ENCODE measurements at regions not wholly inside any gene's neighbourhood (a gene's known extent, or its start where the extent isn't known, plus 50 kb on each side); places are given as distances from the start of the nearest gene placed in this dataset.
A peak's percentile ranks its signal among the peaks of the same experiment; 100 is the strongest.
"Not testable (repeated sequence)": the region's sequence is repeated elsewhere in the genome, so short reads cannot be mapped to it uniquely, and the experiment has no call there.

DNA sequence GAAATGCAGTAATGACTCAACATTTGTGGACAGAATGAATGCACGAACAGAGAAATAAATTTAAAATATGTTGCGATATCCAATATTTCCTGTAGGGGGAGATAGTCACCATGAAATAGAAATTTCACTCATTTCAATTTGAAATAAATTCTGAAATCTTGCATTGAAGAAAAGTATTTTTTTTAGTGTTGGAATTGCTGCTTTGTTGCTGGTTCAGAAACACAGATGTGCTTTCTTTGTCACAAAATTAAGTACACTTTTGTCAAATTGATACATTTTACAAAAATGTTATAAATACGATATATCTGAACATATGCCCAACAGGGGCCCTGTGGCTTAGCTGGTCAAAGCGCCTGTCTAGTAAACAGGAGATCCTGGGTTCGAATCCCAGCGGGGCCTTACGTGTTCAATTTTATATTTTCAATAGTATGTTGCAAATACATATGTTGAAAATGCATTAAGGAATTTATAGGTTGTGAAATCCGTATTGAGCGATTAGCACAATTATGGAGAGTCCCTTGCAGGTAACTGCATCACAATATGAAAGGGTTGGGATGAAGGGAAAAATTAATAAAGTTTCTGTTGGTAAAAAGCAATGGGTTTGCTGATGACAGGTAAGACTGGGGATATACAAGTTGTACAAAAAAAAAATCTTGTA is 85.4 kb upstream of the PRSS16 start:
- Histone ChIP-seq H3K36me3 (ENCODE audit: control insufficient read depth, insufficient read depth, low read length) (no peaks in the 10 kb centered on the region), H3K27ac (ENCODE audit: insufficient read depth, low read length, poor library complexity, severe bottlenecking) (no peak overlapping the region), H3K4me3 (ENCODE audit: insufficient read depth, low read depth, low read length, poor library complexity, severe bottlenecking) (no peak overlapping the region), H3K9me3 (ENCODE audit: control insufficient read depth, low read length) (no peaks in the 10 kb centered on the region), H3K27me3 (replicated peaks; ENCODE audit: control insufficient read depth, insufficient read depth, low read length, poor library complexity, severe bottlenecking) (no peaks in the 10 kb centered on the region), H3K4me1 (ENCODE audit: control insufficient read depth, insufficient read depth, low read length, poor library complexity, severe bottlenecking) (no peaks in the 10 kb centered on the region)
- DNase-seq: no peak

DNA sequence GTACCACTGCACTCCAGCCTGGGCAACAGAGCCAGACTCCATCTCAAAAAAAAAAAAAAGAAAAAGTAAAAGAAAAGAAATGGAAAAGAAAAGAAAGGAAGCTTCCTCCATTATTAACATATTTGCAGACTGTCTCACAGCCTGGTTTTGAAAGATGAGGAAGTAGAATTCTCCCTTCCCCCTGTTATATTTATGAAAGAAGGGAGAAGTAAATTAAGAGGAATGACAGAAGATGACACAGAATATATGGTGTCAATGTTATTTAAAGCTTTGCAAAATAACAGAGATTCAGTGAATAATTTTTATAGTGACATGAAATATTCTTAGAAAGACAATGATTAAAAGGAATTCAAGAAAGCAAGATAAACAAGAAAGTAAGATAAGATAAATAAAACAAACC is 83.7 kb upstream of the PRSS16 start:
- no peaks in the 10 kb centered on the region for H3K27me3 ChIP-seq (replicated peaks; ENCODE audit: control insufficient read depth, insufficient read depth, low read length, poor library complexity, severe bottlenecking)
- no peaks in the 10 kb centered on the region for H3K36me3 ChIP-seq (ENCODE audit: control insufficient read depth, insufficient read depth, low read length)
- no peaks in the 10 kb centered on the region for H3K4me1 ChIP-seq (ENCODE audit: control insufficient read depth, insufficient read depth, low read length, poor library complexity, severe bottlenecking)
- no peak overlapping the region for H3K4me3 ChIP-seq (ENCODE audit: insufficient read depth, low read depth, low read length, poor library complexity, severe bottlenecking)
- H3K27ac ChIP-seq (ENCODE audit: insufficient read depth, low read length, poor library complexity, severe bottlenecking): no peak overlapping the region
- no peak for DNase-seq
- no peaks in the 10 kb centered on the region for H3K9me3 ChIP-seq (ENCODE audit: control insufficient read depth, low read length)

GRCh38 chr6:27168108-27168507 is 79.4 kb upstream of the PRSS16 start:
- H3K9me3 ChIP-seq (ENCODE audit: control insufficient read depth, low read length): no peaks in the 10 kb centered on the region
- no peak overlapping the region for H3K27ac ChIP-seq (ENCODE audit: insufficient read depth, low read length, poor library complexity, severe bottlenecking)
- H3K4me1 ChIP-seq (ENCODE audit: control insufficient read depth, insufficient read depth, low read length, poor library complexity, severe bottlenecking): no peaks in the 10 kb centered on the region
- H3K36me3 ChIP-seq (ENCODE audit: control insufficient read depth, insufficient read depth, low read length): no peaks in the 10 kb centered on the region
- no peak overlapping the region for H3K4me3 ChIP-seq (ENCODE audit: insufficient read depth, low read depth, low read length, poor library complexity, severe bottlenecking)
- no peak for DNase-seq
- H3K27me3 ChIP-seq (replicated peaks; ENCODE audit: control insufficient read depth, insufficient read depth, low read length, poor library complexity, severe bottlenecking): no peaks in the 10 kb centered on the region

GRCh38 chr6:27168586-27169443 is 78.7 kb upstream of the PRSS16 start:
- no peaks in the 10 kb centered on the region for H3K27me3 ChIP-seq (replicated peaks; ENCODE audit: control insufficient read depth, insufficient read depth, low read length, poor library complexity, severe bottlenecking)
- H3K4me1 ChIP-seq (ENCODE audit: control insufficient read depth, insufficient read depth, low read length, poor library complexity, severe bottlenecking): no peaks in the 10 kb centered on the region
- H3K9me3 ChIP-seq (ENCODE audit: control insufficient read depth, low read length): no peaks in the 10 kb centered on the region
- H3K27ac ChIP-seq (ENCODE audit: insufficient read depth, low read length, poor library complexity, severe bottlenecking): no peak overlapping the region
- no peak overlapping the region for H3K4me3 ChIP-seq (ENCODE audit: insufficient read depth, low read depth, low read length, poor library complexity, severe bottlenecking)
- H3K36me3 ChIP-seq (ENCODE audit: control insufficient read depth, insufficient read depth, low read length): no peaks in the 10 kb centered on the region
- no peak for DNase-seq

GRCh38 chr6:27172524-27173231 is 74.8 kb upstream of the PRSS16 start:
- not testable (repeated sequence) for H3K4me3 ChIP-seq (ENCODE audit: insufficient read depth, low read depth, low read length, poor library complexity, severe bottlenecking); H3K36me3 ChIP-seq (ENCODE audit: control insufficient read depth, insufficient read depth, low read length); H3K9me3 ChIP-seq (ENCODE audit: control insufficient read depth, low read length)

DNA sequence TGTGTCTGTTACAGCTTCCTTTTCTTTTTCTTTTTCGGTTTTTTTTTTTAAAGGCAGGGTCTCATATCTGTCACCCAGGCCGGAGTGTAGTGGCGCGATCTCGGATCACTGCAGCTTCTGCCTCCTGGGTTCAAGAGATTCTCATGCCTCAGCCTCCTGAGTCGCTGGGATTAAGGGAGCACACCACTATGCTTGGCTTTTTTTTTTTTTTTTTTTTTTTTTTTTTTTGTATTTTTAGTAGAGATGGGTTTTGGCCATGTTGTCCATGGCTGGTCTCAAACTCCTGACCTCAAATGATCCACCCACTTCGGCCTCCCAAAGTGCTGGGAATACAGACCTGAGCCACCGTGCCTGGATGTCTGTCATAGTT is 74.3 kb upstream of the PRSS16 start:
- DNase-seq; H3K9me3 ChIP-seq (ENCODE audit: control insufficient read depth, low read length); H3K4me1 ChIP-seq (ENCODE audit: control insufficient read depth, insufficient read depth, low read length, poor library complexity, severe bottlenecking); H3K27me3 ChIP-seq (replicated peaks; ENCODE audit: control insufficient read depth, insufficient read depth, low read length, poor library complexity, severe bottlenecking); H3K4me3 ChIP-seq (ENCODE audit: insufficient read depth, low read depth, low read length, poor library complexity, severe bottlenecking); H3K36me3 ChIP-seq (ENCODE audit: control insufficient read depth, insufficient read depth, low read length); H3K27ac ChIP-seq (ENCODE audit: insufficient read depth, low read length, poor library complexity, severe bottlenecking): not testable (repeated sequence)

More at GRCh38 chr6:27172524-27173231, 74.8 kb upstream of the PRSS16 start:
- H3K4me1 ChIP-seq (ENCODE audit: control insufficient read depth, insufficient read depth, low read length, poor library complexity, severe bottlenecking); DNase-seq; H3K27ac ChIP-seq (ENCODE audit: insufficient read depth, low read length, poor library complexity, severe bottlenecking); H3K27me3 ChIP-seq (replicated peaks; ENCODE audit: control insufficient read depth, insufficient read depth, low read length, poor library complexity, severe bottlenecking): not testable (repeated sequence)

- DNase-seq: no peak
- H3K4me3 ChIP-seq (ENCODE audit: insufficient read depth, low read depth, low read length, poor library complexity, severe bottlenecking): no peak overlapping the region
Observed at GRCh38 chr6:27174958-27175357, 72.5 kb upstream of the PRSS16 start.

DNA sequence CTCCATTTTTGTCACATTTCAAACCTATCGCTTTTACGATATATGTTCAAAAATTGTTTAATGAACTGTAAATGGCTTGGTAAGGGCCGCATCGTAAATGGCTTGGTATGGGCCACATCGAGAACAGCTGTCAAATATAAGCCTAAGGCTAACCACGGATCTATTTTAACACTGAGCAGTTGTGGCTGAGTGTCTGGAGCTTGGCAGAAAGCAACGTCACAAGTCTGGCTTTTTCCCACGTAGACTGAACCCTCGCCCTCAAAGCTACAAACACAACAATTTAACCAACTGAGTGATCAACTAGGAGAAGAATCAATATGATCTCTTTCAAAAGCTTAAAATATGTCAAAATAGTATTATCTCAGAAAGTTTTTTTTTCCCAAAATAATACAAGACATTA is 71.4 kb upstream of the PRSS16 start:
- Histone ChIP-seq H3K27ac (ENCODE audit: insufficient read depth, low read length, poor library complexity, severe bottlenecking) (no peak overlapping the region), H3K9me3 (ENCODE audit: control insufficient read depth, low read length) (no peaks in the 10 kb centered on the region), H3K27me3 (replicated peaks; ENCODE audit: control insufficient read depth, insufficient read depth, low read length, poor library complexity, severe bottlenecking) (no peaks in the 10 kb centered on the region), H3K4me3 (ENCODE audit: insufficient read depth, low read depth, low read length, poor library complexity, severe bottlenecking) (no peak overlapping the region), H3K4me1 (ENCODE audit: control insufficient read depth, insufficient read depth, low read length, poor library complexity, severe bottlenecking) (no peaks in the 10 kb centered on the region), H3K36me3 (ENCODE audit: control insufficient read depth, insufficient read depth, low read length) (no peaks in the 10 kb centered on the region)
- no peak for DNase-seq

More at GRCh38 chr6:27174958-27175357, 72.5 kb upstream of the PRSS16 start:
- Histone ChIP-seq H3K4me1 (ENCODE audit: control insufficient read depth, insufficient read depth, low read length, poor library complexity, severe bottlenecking) (no peaks in the 10 kb centered on the region), H3K36me3 (ENCODE audit: control insufficient read depth, insufficient read depth, low read length) (no peaks in the 10 kb centered on the region), H3K9me3 (ENCODE audit: control insufficient read depth, low read length) (no peaks in the 10 kb centered on the region), H3K27ac (ENCODE audit: insufficient read depth, low read length, poor library complexity, severe bottlenecking) (no peak overlapping the region), H3K27me3 (replicated peaks; ENCODE audit: control insufficient read depth, insufficient read depth, low read length, poor library complexity, severe bottlenecking) (no peaks in the 10 kb centered on the region)

DNA sequence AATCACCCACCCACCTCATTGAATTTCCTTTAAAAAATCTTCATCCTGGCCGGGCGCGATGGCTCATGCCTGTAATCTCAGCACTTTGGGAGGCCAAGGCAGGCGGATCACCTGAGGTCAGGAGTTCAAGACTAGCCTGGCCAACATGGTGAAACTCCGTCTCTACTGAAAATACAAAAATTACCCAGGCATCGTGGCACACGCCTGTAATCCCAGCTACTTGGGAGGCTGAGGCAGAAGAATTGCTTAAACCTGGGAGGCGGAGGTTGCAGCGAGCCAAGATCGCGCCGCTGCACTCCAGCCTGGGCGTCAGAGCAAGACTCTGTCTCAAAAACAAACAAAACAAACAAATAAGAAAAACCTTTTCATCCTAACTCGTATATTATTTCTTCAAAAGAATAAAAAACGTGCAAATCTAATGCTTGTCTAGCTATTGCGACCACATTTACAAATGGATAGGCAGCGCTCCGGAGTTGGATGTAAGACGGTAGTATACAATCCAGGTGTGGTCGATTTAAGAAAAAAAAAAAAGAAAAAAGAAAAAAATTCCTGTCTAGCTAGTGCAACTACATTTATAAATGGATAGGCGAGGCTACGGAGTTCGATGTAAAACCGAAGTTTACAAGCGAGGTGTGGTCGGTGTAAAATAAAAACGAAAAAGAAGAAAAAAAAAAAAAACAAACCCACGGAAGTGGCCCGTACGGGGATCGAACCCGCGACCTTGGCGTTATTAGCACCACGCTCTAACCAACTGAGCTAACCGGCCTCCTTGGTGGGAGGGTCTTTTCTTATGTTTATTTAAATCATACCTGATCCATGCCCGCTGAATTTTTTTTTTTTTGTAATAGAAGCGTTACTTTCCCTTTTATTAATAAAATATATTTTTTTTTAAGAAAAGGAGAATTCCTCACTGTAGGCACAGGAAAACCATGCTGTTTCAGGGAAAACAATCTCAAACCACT is 70.7 kb upstream of the PRSS16 start:
- peak overlapping the region; percentile 59 for H3K27ac ChIP-seq (ENCODE audit: insufficient read depth, low read length, poor library complexity, severe bottlenecking)
- H3K4me3 ChIP-seq (ENCODE audit: insufficient read depth, low read depth, low read length, poor library complexity, severe bottlenecking): peak overlapping the region; percentile 97
- no peaks in the 10 kb centered on the region for H3K9me3 ChIP-seq (ENCODE audit: control insufficient read depth, low read length)
- H3K4me1 ChIP-seq (ENCODE audit: control insufficient read depth, insufficient read depth, low read length, poor library complexity, severe bottlenecking): no peaks in the 10 kb centered on the region
- peak; percentile 37 to 65 (median 61) for DNase-seq
- H3K27me3 ChIP-seq (replicated peaks; ENCODE audit: control insufficient read depth, insufficient read depth, low read length, poor library complexity, severe bottlenecking): no peaks in the 10 kb centered on the region
- no peaks in the 10 kb centered on the region for H3K36me3 ChIP-seq (ENCODE audit: control insufficient read depth, insufficient read depth, low read length)

Data from effector memory CD4-positive, alpha-beta T cell (primary cell).